ENCODE measurements at regions not wholly inside any gene's neighbourhood (a gene's known extent, or its start where the extent isn't known, plus 50 kb on each side); places are given as distances from the start of the nearest gene placed in this dataset.

GRCh38 chr7:91492317-91492716, 228.1 kb downstream of the FZD1 start:
- ChIA-PET CTCF (ENCODE audit: low intra/inter-chr PET ratio) (no interaction called here), POLR2A (no interaction called here)
- H2AFZ ChIP-seq (ENCODE audit: low read depth, low read length): no peak overlapping the region
- H3K4me1 ChIP-seq (replicated peaks in 1 of 2; ENCODE audit: control insufficient read depth in 2 of 2, insufficient read depth in 2 of 2, low read length in 2 of 2): no peaks in the 10 kb centered on the region
- no peak overlapping the region for H3K4me3 ChIP-seq
- in situ Hi-C loops (cut with MboI) (no loop called here), intact Hi-C loops (cut with micrococcal nuclease) (no loop called here)
- no peaks in the 10 kb centered on the region for H3K79me2 ChIP-seq (ENCODE audit: control insufficient read depth, insufficient read depth, low read length)
- no peaks in the 10 kb centered on the region for H3K9me3 ChIP-seq (replicated peaks; ENCODE audit: control insufficient read depth, insufficient read depth, low read depth, low read length)
- TF ChIP-seq CTCFL (IDR thresholded peaks at IDR 0.05; ENCODE audit: borderline replicate concordance, insufficient read depth, low read depth, low read length, poor library complexity, severe bottlenecking) (no peak), ZNF324 (CRISPR knock-in tag; IDR thresholded peaks at IDR 0.05) (peak; percentile 85)
- 9% methylated on average over 2 of the region's 2 CpGs for WGBS (ENCODE audit: insufficient coverage, low coverage, missing lambda C conversion rate)
- no peak overlapping the region for H3K9ac ChIP-seq (ENCODE audit: insufficient read depth in 1 of 2, low read depth in 2 of 2, low read length in 2 of 2)
- ATAC-seq: no peak
- H4K20me1 ChIP-seq (replicated peaks; ENCODE audit: control insufficient read depth, insufficient read depth, low read length): no peaks in the 10 kb centered on the region
- no peak for FAIRE-seq
- H3K4me2 ChIP-seq (ENCODE audit: insufficient read depth, low read length): no peak overlapping the region
- no peaks in the 10 kb centered on the region for H3K36me3 ChIP-seq (ENCODE audit: control insufficient read depth, insufficient read depth, low read length)
- DNase-seq (ENCODE audit: extremely low read depth in 1 of 4, low spot score in 3 of 4): no peak
- H3K27ac ChIP-seq (ENCODE audit: extremely low read depth, low read depth, low read length): no peak overlapping the region
- BruUV-seq (replicated peaks): no TSS peak
- H3K9me1 ChIP-seq (ENCODE audit: control insufficient read depth, insufficient read depth, low read length): no peaks in the 10 kb centered on the region
- H3K27me3 ChIP-seq (ENCODE audit: control insufficient read depth in 2 of 2, insufficient read depth in 2 of 2, low read length in 2 of 2): no peaks in the 10 kb centered on the region

GRCh38 chr7:91492773-91493172, 228.5 kb downstream of the FZD1 start:
- H3K27me3 ChIP-seq (ENCODE audit: control insufficient read depth in 2 of 2, insufficient read depth in 2 of 2, low read length in 2 of 2): no peaks in the 10 kb centered on the region
- in situ Hi-C loops (cut with MboI) (no loop called here), intact Hi-C loops (cut with micrococcal nuclease) (no loop called here)
- H3K27ac ChIP-seq (ENCODE audit: extremely low read depth, low read depth, low read length): no peak overlapping the region
- FAIRE-seq (no peak), ATAC-seq (no peak), DNase-seq (ENCODE audit: extremely low read depth in 1 of 4, low spot score in 3 of 4) (no peak)
- H3K9me3 ChIP-seq (replicated peaks; ENCODE audit: control insufficient read depth, insufficient read depth, low read depth, low read length): no peaks in the 10 kb centered on the region
- no peaks in the 10 kb centered on the region for H3K36me3 ChIP-seq (ENCODE audit: control insufficient read depth, insufficient read depth, low read length)
- ChIA-PET CTCF (ENCODE audit: low intra/inter-chr PET ratio) (no interaction called here), POLR2A (interaction anchor here (0.5 kb wide), 1 partner anchor 373 kb away, joined by 3 read pairs; no protein-coding TSS in a partner anchor)
- H2AFZ ChIP-seq (ENCODE audit: low read depth, low read length): no peak overlapping the region
- no peaks in the 10 kb centered on the region for H3K79me2 ChIP-seq (ENCODE audit: control insufficient read depth, insufficient read depth, low read length)
- no peak overlapping the region for H3K4me3 ChIP-seq
- no TSS peak for BruUV-seq (replicated peaks)
- H4K20me1 ChIP-seq (replicated peaks; ENCODE audit: control insufficient read depth, insufficient read depth, low read length): no peaks in the 10 kb centered on the region
- H3K9ac ChIP-seq (ENCODE audit: insufficient read depth in 1 of 2, low read depth in 2 of 2, low read length in 2 of 2): no peak overlapping the region
- 4% methylated on average over 3 of the region's 3 CpGs for WGBS (ENCODE audit: insufficient coverage, low coverage, missing lambda C conversion rate)
- no peaks in the 10 kb centered on the region for H3K9me1 ChIP-seq (ENCODE audit: control insufficient read depth, insufficient read depth, low read length)
- H3K4me2 ChIP-seq (ENCODE audit: insufficient read depth, low read length): no peak overlapping the region
- H3K4me1 ChIP-seq (replicated peaks in 1 of 2; ENCODE audit: control insufficient read depth in 2 of 2, insufficient read depth in 2 of 2, low read length in 2 of 2): no peaks in the 10 kb centered on the region
- TF ChIP-seq COPS2 (conservative IDR thresholded peaks at IDR 0.05) (no peak), MAZ (CRISPR knock-in tag; conservative IDR thresholded peaks at IDR 0.05 in 1 of 2, IDR thresholded peaks at IDR 0.05 in 1 of 2) (no peak), C11orf30 (IDR thresholded peaks at IDR 0.05; ENCODE audit: low read depth) (no peak), ZBTB12 (CRISPR knock-in tag; IDR thresholded peaks at IDR 0.05) (no peak), KAT8 (IDR thresholded peaks at IDR 0.05; ENCODE audit: low read depth) (no peak), ZNF717 (CRISPR knock-in tag; IDR thresholded peaks at IDR 0.05) (no peak), ZNF551 (CRISPR knock-in tag; IDR thresholded peaks at IDR 0.05) (no peak), CBFB (CRISPR knock-in tag; IDR thresholded peaks at IDR 0.05) (no peak), SMAD4 (CRISPR knock-in tag; conservative IDR thresholded peaks at IDR 0.05) (no peak), CHD1 (IDR thresholded peaks at IDR 0.05; ENCODE audit: low read length) (no peak), MXD1 (CRISPR knock-in tag; IDR thresholded peaks at IDR 0.05; ENCODE audit: borderline replicate concordance, poor library complexity, severe bottlenecking) (no peak), RBM22 (IDR thresholded peaks at IDR 0.05; ENCODE audit: low read depth, low read length, poor library complexity, severe bottlenecking) (no peak)
